Breast epithelium (tissue), 4 donors: ENCODE measurements at regions not wholly inside any gene's neighbourhood (a gene's known extent, or its start where the extent isn't known, plus 50 kb on each side); places are given as distances from the start of the nearest gene placed in this dataset.

Experiments used
- DNase-seq, 2 donors: peaks; one replicate each; pipeline ENCODE4 v3.0.0-alpha.2; 2019; ENCODE audit warnings: low spot score in 2 of 2
- H3K27ac ChIP-seq, 2 donors: fragments of 200-600 bp; sonication (generic) in 1 of 2; one replicate each; pipeline ENCODE4 v1.5.1; 2016 to 2019; ENCODE audit warnings: mild to moderate bottlenecking in 1 of 2
- H3K27me3 ChIP-seq, 2 donors: fragments of 200-600 bp; sonication (generic) in 1 of 2; one replicate each; pipeline versions ENCODE4 v1.5.1 to v1.6.0; 2017 to 2019; ENCODE audit warnings: control low read depth in 1 of 2, mild to moderate bottlenecking in 1 of 2
- H3K36me3 ChIP-seq: fragments of 200-600 bp; one replicate; pipeline ENCODE4 v1.5.1; 2019
- H3K4me1 ChIP-seq, 2 donors: fragments of 200-600 bp; sonication (generic); one replicate each; pipeline ENCODE4 v1.5.1; 2016 to 2019; ENCODE audit warnings: control low read depth in 1 of 2
- H3K4me3 ChIP-seq, 3 donors: fragments of 200-600 bp; sonication (generic); 1 replicate in 2 of 3; 2 replicates in 1 of 3; pipeline ENCODE4 v1.5.1; 2016 to 2019; ENCODE audit warnings: mild to moderate bottlenecking in 3 of 3, moderate library complexity in 2 of 3
- H3K9me3 ChIP-seq, 2 donors: fragments of 200-600 bp; sonication (generic) in 1 of 2; one replicate each; pipeline ENCODE4 v1.5.1; 2016 to 2019; ENCODE audit warnings: control low read depth in 1 of 2
- POLR2A ChIP-seq: fragments of 450-650 bp; IDR thresholded peaks from one replicate; pipeline ENCODE4 v1.6.1; 2016; ENCODE audit warnings: antibody characterized with exemption, mild to moderate bottlenecking, moderate library complexity
- POLR2AphosphoS5 ChIP-seq, 3 donors: sonication (generic); formaldehyde crosslinking; IDR thresholded peaks; one replicate each; pipeline ENCODE4 v1.6.1; 2017; ENCODE audit warnings: antibody characterized with exemption in 3 of 3
- intact Hi-C: fragments of 100-400 bp; cut with DNase I; formaldehyde crosslinking; loops from one replicate; pipeline ENCODE4 v1.15.1; 2023; ENCODE audit warnings: low total_unique reads
- TF ChIP-seq, protein P1 (sequence below), 3 donors: fragments of 450-650 bp; IDR thresholded peaks; one replicate each; pipeline ENCODE4 v1.5.1; 2016 to 2017; ENCODE audit warnings: antibody characterized with exemption in 3 of 3, mild to moderate bottlenecking in 3 of 3, moderate library complexity in 3 of 3

DNA sequence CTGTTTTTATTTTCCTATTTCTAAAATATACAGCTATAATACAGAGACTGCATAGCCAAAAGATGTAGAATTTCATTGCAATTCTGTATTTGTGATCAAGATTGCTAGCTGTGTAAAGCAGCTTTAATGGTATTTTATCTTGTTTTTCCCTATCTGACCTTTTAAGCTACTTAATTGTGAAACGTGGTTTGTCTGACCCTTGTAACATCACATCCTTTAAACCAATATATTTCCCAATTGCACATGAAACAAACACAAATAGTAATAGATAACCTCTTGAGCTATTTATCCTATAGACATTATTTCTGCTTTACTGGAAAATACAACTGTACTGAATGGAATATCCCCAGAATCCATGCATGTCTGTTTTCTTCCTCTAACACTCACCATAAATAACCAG, 112.2 kb upstream of the PLPPR4 start:
- no peaks in the 10 kb centered on the region for H3K27me3 ChIP-seq
- no peaks in the 10 kb centered on the region for H3K9me3 ChIP-seq
- no peaks in the 10 kb centered on the region for H3K36me3 ChIP-seq
- no peaks in the 10 kb centered on the region for H3K4me1 ChIP-seq
- no peak for DNase-seq
- no peak overlapping the region for H3K4me3 ChIP-seq
- intact Hi-C loops, result no loop called here
- no peak for TF ChIP-seq POLR2A
- no peak for TF ChIP-seq POLR2AphosphoS5 (IDR thresholded peaks at IDR 0.05)
- TF ChIP-seq, protein P1, sequence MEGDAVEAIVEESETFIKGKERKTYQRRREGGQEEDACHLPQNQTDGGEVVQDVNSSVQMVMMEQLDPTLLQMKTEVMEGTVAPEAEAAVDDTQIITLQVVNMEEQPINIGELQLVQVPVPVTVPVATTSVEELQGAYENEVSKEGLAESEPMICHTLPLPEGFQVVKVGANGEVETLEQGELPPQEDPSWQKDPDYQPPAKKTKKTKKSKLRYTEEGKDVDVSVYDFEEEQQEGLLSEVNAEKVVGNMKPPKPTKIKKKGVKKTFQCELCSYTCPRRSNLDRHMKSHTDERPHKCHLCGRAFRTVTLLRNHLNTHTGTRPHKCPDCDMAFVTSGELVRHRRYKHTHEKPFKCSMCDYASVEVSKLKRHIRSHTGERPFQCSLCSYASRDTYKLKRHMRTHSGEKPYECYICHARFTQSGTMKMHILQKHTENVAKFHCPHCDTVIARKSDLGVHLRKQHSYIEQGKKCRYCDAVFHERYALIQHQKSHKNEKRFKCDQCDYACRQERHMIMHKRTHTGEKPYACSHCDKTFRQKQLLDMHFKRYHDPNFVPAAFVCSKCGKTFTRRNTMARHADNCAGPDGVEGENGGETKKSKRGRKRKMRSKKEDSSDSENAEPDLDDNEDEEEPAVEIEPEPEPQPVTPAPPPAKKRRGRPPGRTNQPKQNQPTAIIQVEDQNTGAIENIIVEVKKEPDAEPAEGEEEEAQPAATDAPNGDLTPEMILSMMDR (IDR thresholded peaks at IDR 0.05), result no peak
- H3K27ac ChIP-seq, result no peak overlapping the region

DNA sequence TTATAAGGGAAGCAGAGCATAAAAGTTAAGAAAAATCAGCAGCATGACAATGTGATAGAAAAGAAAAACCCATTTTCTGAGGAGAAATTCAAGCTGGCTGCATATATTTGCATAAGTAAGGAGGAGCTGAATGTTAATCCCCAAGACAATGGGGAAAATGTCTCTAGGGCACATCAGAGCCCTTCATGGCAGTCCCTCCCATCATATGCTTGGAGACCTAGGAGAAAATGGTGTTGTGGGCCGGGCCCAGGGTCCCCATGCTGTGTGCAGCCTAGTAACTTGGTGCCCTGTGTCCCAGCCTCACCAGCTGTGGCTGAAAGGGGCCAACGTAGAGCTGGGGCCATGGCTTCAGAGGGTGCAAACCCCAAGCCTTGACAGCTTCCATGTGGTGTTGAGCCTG, 100.6 kb upstream of the PLPPR4 start:
- Histone ChIP-seq H3K27me3 (no peaks in the 10 kb centered on the region), H3K36me3 (no peaks in the 10 kb centered on the region), H3K9me3 (no peaks in the 10 kb centered on the region), H3K27ac (no peak overlapping the region), H3K4me1 (no peaks in the 10 kb centered on the region), H3K4me3 (no peak overlapping the region)
- intact Hi-C loops, result no loop called here
- TF ChIP-seq POLR2AphosphoS5 (IDR thresholded peaks at IDR 0.05), result no peak
- DNase-seq, result no peak

DNA sequence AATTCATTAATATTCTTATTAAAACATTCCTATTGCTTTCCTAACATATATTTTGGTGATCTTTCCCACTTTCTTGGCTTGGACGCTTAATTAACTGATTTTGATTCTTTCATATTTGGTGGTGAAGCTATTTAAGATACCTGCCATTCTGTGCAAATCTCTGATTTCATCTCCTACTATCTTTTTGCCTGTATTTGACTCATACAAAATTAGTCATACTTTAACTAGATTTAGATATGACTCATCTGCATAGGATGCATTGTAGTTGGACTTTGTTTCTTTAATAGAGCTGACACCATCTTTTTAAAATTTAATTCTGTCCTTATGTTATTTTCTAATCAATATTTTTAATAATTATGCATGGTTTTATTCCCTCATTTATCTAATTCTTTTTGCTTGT, 93.8 kb upstream of the PLPPR4 start:
- no peak for DNase-seq
- no peaks in the 10 kb centered on the region for H3K9me3 ChIP-seq
- no peak overlapping the region for H3K27ac ChIP-seq
- no peak overlapping the region for H3K4me3 ChIP-seq
- H3K27me3 ChIP-seq, result no peaks in the 10 kb centered on the region
- H3K4me1 ChIP-seq, result no peaks in the 10 kb centered on the region
- H3K36me3 ChIP-seq, result no peaks in the 10 kb centered on the region
- intact Hi-C loops, result loop anchor here (10.0 kb wide), 1 partner anchor 314 kb away; no protein-coding TSS in a partner anchor
- no peak for TF ChIP-seq POLR2AphosphoS5 (IDR thresholded peaks at IDR 0.05)
- TF ChIP-seq POLR2A, result no peak
- TF ChIP-seq, protein P1 (IDR thresholded peaks at IDR 0.05), result no peak

DNA sequence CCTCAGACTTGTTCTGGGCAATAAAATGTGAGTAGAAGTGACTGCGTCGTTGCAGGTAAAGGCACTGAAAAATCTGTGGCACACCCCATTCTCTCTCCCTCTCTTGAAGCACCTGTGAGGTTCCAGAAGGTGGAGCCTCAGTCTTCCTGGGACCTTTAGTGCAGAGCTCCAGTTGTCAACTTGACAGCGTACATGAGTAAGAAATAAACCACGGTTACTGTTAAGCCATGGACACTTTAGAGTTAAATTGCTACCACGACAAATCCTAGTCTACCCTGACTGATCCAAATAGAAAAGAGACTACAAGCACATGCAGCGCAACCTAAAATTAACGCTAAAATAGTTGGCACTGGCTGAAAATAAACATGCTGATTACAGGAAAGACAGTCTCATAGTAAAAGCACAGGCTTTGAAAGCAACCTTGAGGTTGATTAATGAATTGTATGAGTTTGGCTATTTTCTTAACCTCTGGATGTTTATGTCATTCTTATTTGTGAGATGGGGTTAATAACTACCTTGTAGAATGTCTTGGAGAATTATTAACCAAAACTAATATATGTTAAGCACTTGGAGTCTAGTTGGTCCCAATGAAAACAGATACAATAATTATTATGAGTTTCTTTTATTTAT, 93.0 kb upstream of the PLPPR4 start:
- Histone ChIP-seq H3K27me3 (no peaks in the 10 kb centered on the region), H3K27ac (no peak overlapping the region), H3K9me3 (no peaks in the 10 kb centered on the region), H3K4me3 (no peak overlapping the region), H3K4me1 (no peaks in the 10 kb centered on the region), H3K36me3 (no peaks in the 10 kb centered on the region)
- no peak for TF ChIP-seq POLR2AphosphoS5 (IDR thresholded peaks at IDR 0.05)
- TF ChIP-seq, protein P1 (IDR thresholded peaks at IDR 0.05), result no peak
- TF ChIP-seq POLR2A, result no peak
- intact Hi-C loops, result loop anchor here (10.0 kb wide), 1 partner anchor 314 kb away; no protein-coding TSS in a partner anchor
- DNase-seq, result no peak

DNA sequence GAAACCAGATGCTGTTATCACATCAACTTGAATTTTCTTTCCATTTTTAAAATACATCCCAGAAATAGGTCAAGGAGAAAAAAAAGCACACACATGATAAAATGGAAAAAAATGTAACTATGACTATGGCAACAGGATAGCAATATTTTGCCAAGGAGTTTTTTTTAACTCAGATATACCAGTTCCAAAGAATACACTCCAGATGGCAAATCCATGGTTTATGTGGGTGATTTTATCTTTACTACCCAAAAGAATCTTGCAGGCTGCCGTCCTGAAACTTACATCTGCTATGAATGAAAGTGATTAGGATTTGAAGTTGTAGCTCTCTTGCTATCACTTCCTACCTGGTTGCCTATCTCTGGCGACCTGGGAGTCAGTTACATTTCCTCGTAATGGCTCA, 91.0 kb upstream of the PLPPR4 start:
- intact Hi-C loops, result loop anchor here (10.0 kb wide), 1 partner anchor 312 kb away; no protein-coding TSS in a partner anchor
- Histone ChIP-seq H3K27me3 (no peaks in the 10 kb centered on the region), H3K4me3 (no peak overlapping the region), H3K9me3 (no peaks in the 10 kb centered on the region), H3K4me1 (no peaks in the 10 kb centered on the region), H3K27ac (no peak overlapping the region), H3K36me3 (no peaks in the 10 kb centered on the region)
- TF ChIP-seq POLR2AphosphoS5 (IDR thresholded peaks at IDR 0.05), result no peak
- DNase-seq, result no peak

DNA sequence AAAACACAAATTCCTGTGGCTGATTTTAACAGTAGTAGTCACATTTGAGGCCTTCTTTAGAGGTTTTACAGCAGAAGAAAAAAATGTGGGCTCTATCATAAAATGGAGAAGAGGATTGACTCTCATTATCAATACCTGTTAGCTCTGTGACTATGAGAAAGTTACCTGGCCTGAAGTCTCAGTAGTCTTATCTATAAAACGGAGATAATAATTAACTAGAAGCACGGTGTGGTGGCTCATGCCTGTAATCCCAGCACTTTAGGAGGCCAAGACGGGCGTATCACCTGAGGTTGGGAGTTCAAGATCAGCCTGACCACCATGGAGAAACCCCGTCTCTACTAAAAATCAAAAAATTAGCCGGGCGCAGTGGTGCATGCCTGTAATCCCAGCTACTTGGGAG, 90.4 kb upstream of the PLPPR4 start:
- no peak for TF ChIP-seq POLR2A
- no peak for TF ChIP-seq POLR2AphosphoS5 (IDR thresholded peaks at IDR 0.05)
- TF ChIP-seq, protein P1 (IDR thresholded peaks at IDR 0.05), result no peak
- no peak for DNase-seq
- Histone ChIP-seq H3K4me3 (no peak overlapping the region), H3K4me1 (no peaks in the 10 kb centered on the region), H3K27me3 (no peaks in the 10 kb centered on the region), H3K9me3 (no peaks in the 10 kb centered on the region), H3K27ac (no peak overlapping the region), H3K36me3 (no peaks in the 10 kb centered on the region)
- intact Hi-C loops, result loop anchor here (10.0 kb wide), 1 partner anchor 311 kb away; no protein-coding TSS in a partner anchor
